Gastroesophageal sphincter (tissue), 4 donors: ENCODE measurements at regions not wholly inside any gene's neighbourhood (a gene's known extent, or its start where the extent isn't known, plus 50 kb on each side); places are given as distances from the start of the nearest gene placed in this dataset.

Experiments
- ATAC-seq: fragments of 150-250 bp; one replicate; pipeline ENCODE4 v1.9.1; 2016; ENCODE audit warnings: mild to moderate bottlenecking, moderate library complexity
- H3K27ac ChIP-seq, 4 donors: fragments of 200-600 bp; sonication (generic) in 3 of 4; 1 replicate in 3 of 4; 2 replicates in 1 of 4; pipeline ENCODE4 v1.5.1; 2016 to 2019
- H3K27me3 ChIP-seq: fragments of 200-600 bp; sonication (generic); one replicate; pipeline ENCODE4 v1.5.1; 2019
- H3K36me3 ChIP-seq, 2 donors: fragments of 200-600 bp; sonication (generic); one replicate each; pipeline ENCODE4 v1.5.1; 2019; ENCODE audit warnings: control low read depth in 1 of 2
- H3K4me1 ChIP-seq, 3 donors: fragments of 200-600 bp; sonication (generic); 1 replicate in 2 of 3; 2 replicates in 1 of 3; pipeline ENCODE4 v1.5.1; 2016 to 2019; ENCODE audit warnings: control low read depth in 2 of 3
- H3K4me3 ChIP-seq, 2 donors: fragments of 200-600 bp; sonication (generic); one replicate each; pipeline ENCODE4 v1.5.1; 2019; ENCODE audit warnings: mild to moderate bottlenecking in 1 of 2, moderate library complexity in 1 of 2
- H3K9me3 ChIP-seq, 3 donors: fragments of 200-600 bp; sonication (generic); one replicate each; pipeline ENCODE4 v1.5.1; 2017 to 2019; ENCODE audit warnings: control low read depth in 2 of 3
- EP300 ChIP-seq: sonication (generic); formaldehyde crosslinking; IDR thresholded peaks from one replicate; pipeline ENCODE4 v1.6.1; 2017; ENCODE audit warnings: antibody characterized with exemption, mild to moderate bottlenecking
- POLR2A ChIP-seq, 2 donors: fragments of 450-650 bp; IDR thresholded peaks; one replicate each; pipeline ENCODE4 v1.6.1; 2017; ENCODE audit warnings: antibody characterized with exemption in 2 of 2, mild to moderate bottlenecking in 2 of 2, moderate library complexity in 1 of 2
- POLR2AphosphoS5 ChIP-seq: sonication (generic); formaldehyde crosslinking; IDR thresholded peaks from one replicate; pipeline ENCODE4 v1.6.1; 2017; ENCODE audit warnings: antibody characterized with exemption
- WGBS, 2 donors: methylation state at CpG; one replicate each; pipeline ENCODE4 v1.1.5; 2018; ENCODE audit warnings: low coverage in 1 of 2; 5-methylcytosine and 5-hydroxymethylcytosine counted together
- TF ChIP-seq, protein P1 (sequence below), 4 experiments: fragments of 200-600 bp in 2 of 4; fragments of 450-650 bp in 2 of 4; sonication (generic) in 1 of 4; IDR thresholded peaks; one replicate each; pipeline ENCODE4 v1.5.1; 2017 to 2019; ENCODE audit warnings: antibody characterized with exemption in 4 of 4, mild to moderate bottlenecking in 2 of 4, moderate library complexity in 2 of 4

DNA sequence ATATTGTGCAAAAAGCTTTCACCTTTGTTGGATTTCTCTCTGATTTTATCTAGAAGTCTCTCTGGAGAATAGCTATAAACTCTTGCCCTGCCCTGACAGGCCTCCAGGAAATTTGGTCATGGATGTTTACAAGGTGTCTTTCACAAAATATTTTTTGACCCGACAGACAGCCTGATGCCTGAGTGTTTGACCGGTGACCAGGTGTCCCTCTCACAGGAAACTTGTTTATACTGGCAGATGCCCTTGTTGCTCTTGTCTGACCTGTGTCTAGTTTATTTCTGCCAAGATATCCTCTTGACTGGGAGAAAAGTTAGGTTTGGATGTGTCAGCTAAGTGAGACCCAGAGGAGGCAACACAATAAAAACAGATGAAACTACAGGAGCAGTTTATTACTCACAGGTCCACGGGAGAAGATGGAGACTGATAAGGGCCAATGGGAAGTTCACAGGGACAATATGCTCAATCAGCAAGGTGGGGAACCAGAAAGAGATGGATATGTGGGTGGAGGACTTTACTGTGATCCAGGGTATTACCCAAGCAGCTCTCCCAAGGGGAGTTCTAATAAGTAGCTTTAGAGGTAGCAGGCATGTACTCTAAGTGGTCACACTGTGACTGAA is 243.3 kb downstream of the ARAP2 start:
- Histone ChIP-seq H3K4me1 (no peaks in the 10 kb centered on the region), H3K27me3 (no peaks in the 10 kb centered on the region), H3K36me3 (no peaks in the 10 kb centered on the region), H3K27ac (no peak overlapping the region), H3K9me3 (no peaks in the 10 kb centered on the region), H3K4me3 (no peak overlapping the region)
- TF ChIP-seq POLR2A (IDR thresholded peaks at IDR 0.05) (no peak), POLR2AphosphoS5 (no peak), EP300 (no peak)
- TF ChIP-seq, protein P1, sequence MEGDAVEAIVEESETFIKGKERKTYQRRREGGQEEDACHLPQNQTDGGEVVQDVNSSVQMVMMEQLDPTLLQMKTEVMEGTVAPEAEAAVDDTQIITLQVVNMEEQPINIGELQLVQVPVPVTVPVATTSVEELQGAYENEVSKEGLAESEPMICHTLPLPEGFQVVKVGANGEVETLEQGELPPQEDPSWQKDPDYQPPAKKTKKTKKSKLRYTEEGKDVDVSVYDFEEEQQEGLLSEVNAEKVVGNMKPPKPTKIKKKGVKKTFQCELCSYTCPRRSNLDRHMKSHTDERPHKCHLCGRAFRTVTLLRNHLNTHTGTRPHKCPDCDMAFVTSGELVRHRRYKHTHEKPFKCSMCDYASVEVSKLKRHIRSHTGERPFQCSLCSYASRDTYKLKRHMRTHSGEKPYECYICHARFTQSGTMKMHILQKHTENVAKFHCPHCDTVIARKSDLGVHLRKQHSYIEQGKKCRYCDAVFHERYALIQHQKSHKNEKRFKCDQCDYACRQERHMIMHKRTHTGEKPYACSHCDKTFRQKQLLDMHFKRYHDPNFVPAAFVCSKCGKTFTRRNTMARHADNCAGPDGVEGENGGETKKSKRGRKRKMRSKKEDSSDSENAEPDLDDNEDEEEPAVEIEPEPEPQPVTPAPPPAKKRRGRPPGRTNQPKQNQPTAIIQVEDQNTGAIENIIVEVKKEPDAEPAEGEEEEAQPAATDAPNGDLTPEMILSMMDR (IDR thresholded peaks at IDR 0.05) = no peak
- WGBS, 2 donors = 15 to 30% methylated on average over 3 of the region's 3 CpGs
- no peak for ATAC-seq

DNA sequence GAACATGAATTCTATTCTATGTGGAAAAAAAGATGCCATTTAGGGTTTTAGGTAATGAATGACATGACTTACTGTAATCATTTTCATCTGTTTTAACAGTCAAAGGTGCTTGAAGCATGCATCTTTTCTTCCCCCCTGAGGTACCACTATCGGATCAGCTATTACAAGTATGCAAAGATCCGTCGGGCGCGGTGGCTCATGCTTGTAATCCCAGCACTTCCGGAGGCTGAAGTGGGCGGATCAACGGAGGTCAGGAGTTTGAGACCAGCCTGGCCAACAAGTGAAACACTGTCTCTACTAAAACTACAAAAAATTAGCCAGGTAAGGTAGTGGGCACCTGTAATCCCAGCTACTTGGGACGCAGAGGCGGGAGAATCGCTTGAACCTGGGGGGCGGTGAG is 241.3 kb downstream of the ARAP2 start:
- Histone ChIP-seq H3K9me3 (no peaks in the 10 kb centered on the region), H3K36me3 (no peaks in the 10 kb centered on the region), H3K27ac (no peak overlapping the region), H3K4me1 (no peaks in the 10 kb centered on the region), H3K4me3 (no peak overlapping the region), H3K27me3 (no peaks in the 10 kb centered on the region)
- 90 to 92% methylated on average over 8 of the region's 12 CpGs for WGBS, 2 donors
- TF ChIP-seq POLR2A (IDR thresholded peaks at IDR 0.05) (no peak), EP300 (no peak), POLR2AphosphoS5 (no peak)
- TF ChIP-seq, protein P1 (IDR thresholded peaks at IDR 0.05) = no peak
- ATAC-seq = no peak

DNA sequence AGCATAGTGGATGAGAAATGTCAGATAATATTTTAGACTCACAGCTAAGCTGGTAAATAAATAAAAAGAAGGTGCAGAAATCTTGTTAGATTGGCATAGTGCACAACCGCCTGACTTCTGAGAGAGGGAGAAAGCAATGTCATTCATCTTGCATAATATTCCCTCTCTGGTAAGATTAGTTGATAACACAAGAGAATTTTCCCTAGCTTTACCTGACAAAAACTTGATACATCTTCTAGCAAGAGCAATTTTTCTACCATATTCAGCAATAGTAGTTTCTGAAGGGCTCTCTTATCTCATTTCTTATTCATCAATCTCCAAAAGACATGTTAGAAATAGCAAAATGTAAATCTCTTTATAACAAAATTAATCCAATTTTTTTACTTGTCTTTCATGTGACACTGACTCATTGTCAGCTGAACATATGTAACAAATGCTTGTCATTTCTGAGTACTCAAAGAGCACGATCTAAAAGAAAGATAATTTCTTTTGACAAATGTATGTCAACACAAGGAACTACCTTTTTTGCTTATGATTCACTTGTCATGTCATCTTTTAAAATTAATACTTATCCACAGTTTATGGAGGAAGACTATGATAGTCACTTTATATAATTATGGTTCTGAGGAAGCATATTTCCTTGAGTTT is 240.0 kb downstream of the ARAP2 start:
- H3K27ac ChIP-seq = no peak overlapping the region
- 54 to 77% methylated on average over 2 of the region's 2 CpGs for WGBS, 2 donors
- H3K4me3 ChIP-seq = no peak overlapping the region
- no peaks in the 10 kb centered on the region for H3K4me1 ChIP-seq
- H3K27me3 ChIP-seq = no peaks in the 10 kb centered on the region
- no peaks in the 10 kb centered on the region for H3K9me3 ChIP-seq
- TF ChIP-seq EP300 = no peak
- no peak for TF ChIP-seq POLR2AphosphoS5
- TF ChIP-seq POLR2A (IDR thresholded peaks at IDR 0.05) = no peak
- TF ChIP-seq, protein P1 (IDR thresholded peaks at IDR 0.05) = no peak
- ATAC-seq = no peak
- H3K36me3 ChIP-seq = no peaks in the 10 kb centered on the region

DNA sequence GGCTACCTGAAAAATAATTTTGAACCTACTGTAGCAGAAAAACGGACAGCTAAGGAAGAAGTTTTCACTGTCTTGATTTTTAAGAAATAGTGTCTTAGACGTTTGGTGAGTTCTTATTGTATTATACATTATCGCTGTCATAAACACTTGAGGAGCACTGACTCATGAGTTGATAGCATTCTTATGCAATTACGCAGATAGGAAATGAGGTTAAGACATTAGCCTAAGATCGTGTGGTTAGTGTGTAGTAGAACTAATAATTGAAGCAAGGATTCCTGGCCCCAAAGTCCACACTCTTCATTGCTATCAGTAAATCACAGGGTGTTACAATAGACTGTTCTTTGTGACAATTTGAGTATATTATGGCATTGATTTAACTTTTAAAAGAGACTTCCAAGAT is 238.1 kb downstream of the ARAP2 start:
- no peak for TF ChIP-seq EP300
- no peak for TF ChIP-seq POLR2AphosphoS5
- TF ChIP-seq POLR2A (IDR thresholded peaks at IDR 0.05) = no peak
- TF ChIP-seq, protein P1 (IDR thresholded peaks at IDR 0.05) = no peak

DNA sequence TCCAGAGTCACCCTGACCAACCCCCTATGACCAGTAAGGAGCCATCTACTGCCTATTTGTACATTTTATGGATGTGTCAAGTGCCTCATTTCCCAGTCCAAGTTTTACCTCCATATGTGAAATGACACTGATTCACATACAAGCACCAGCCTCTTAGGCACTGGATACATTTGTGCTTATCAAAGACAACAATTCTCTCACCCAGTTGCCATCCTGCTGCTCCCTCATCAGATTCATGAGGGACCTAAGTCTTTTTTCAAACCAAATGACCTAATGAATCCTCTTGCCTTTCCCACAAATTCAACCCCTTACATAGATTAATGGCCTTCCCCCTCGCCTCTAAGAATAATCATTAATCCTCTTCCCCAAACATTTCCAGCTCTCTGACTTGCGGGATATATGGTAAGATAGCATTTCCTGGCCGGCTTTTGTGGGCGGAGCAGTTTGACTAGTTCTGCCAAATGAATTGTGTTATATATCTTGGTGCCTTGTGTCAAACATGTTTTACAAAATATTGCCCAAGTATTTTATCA is 233.9 kb downstream of the ARAP2 start:
- WGBS, 2 donors = 40 to 41% methylated on average over 1 to 4 of the region's 4 CpGs
- no peaks in the 10 kb centered on the region for H3K9me3 ChIP-seq
- no peaks in the 10 kb centered on the region for H3K27me3 ChIP-seq
- no peak overlapping the region for H3K27ac ChIP-seq
- H3K36me3 ChIP-seq = no peaks in the 10 kb centered on the region
- no peak overlapping the region for H3K4me3 ChIP-seq
- ATAC-seq = no peak
- H3K4me1 ChIP-seq = no peaks in the 10 kb centered on the region
- TF ChIP-seq EP300 = no peak
- TF ChIP-seq POLR2AphosphoS5 = no peak
- TF ChIP-seq, protein P1 (IDR thresholded peaks at IDR 0.05) = no peak
- TF ChIP-seq POLR2A (IDR thresholded peaks at IDR 0.05) = no peak

More for the DNA sequence above, 238.1 kb downstream of the ARAP2 start:
- WGBS, 2 donors = 79 to 80% methylated on average over 5 of the region's 5 CpGs
- ATAC-seq = no peak
- Histone ChIP-seq H3K27ac (no peak overlapping the region), H3K36me3 (no peaks in the 10 kb centered on the region), H3K4me3 (no peak overlapping the region), H3K9me3 (no peaks in the 10 kb centered on the region), H3K27me3 (no peaks in the 10 kb centered on the region), H3K4me1 (no peaks in the 10 kb centered on the region)
